NCI-H2107 treated with DMSO at 0.1 percent for 48 hours (cell line): ENCODE measurements at regions not wholly inside any gene's neighbourhood (a gene's known extent, or its start where the extent isn't known, plus 50 kb on each side); places are given as distances from the start of the nearest gene placed in this dataset.

Experiments
- DNase-seq: peaks from one replicate; lab custom pipeline; 2025; ENCODE audit not compliant: unreplicated experiment; lab: John Stamatoyannopoulos, UW

- DNase-seq: no peak
Measured at GRCh38 chr5:39992617-39993202, 567.9 kb upstream of the DAB2 start.

- no peak for DNase-seq
Measured at GRCh38 chr5:39986614-39987013, 561.8 kb upstream of the DAB2 start.

DNA sequence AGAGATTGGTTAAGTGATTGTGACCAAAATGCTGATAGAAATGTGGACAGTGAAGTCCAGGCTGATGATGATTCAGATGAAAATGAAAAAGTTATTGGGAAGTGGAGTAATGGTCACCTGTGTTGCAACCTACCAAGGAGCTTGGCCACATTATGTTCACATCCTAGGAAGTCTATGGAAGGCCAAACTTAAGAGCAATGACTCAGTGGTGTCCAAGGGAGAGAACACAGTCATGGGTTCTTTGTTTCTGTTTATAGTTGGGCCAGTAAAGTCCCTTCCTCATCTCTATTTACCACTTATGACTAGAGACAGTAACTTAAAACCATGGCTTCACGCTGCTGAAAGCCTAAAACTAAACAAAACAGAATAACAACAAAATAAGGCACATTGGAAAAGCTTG, 555.3 kb upstream of the DAB2 start:
- DNase-seq: no peak

- DNase-seq: no peak
Measured at GRCh38 chr5:39977066-39977655, 552.4 kb upstream of the DAB2 start.

- DNase-seq: no peak
Measured at GRCh38 chr5:39970117-39970798, 545.5 kb upstream of the DAB2 start.

- DNase-seq: no peak
Measured at GRCh38 chr5:39968381-39968780, 543.6 kb upstream of the DAB2 start.

DNA sequence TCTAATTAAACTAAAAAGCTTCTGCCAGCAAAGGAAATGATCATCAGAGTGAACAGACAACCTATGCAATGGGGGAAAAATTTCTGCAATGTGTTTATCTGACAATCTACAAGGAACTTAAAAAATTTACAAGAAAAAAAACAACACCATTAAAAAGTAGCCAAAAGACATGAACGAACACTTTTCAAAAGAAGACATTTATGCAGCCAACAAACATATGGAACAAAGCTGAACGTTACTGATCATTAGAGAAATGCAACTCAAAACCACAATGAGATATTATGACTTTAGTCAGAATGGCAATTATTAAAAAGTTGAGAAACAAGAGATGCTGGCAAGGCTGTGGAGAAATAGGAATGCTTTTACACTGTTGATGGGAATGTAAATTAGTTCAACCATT, 530.4 kb upstream of the DAB2 start:
- DNase-seq: no peak

GRCh38 chr5:39951070-39951469, 526.3 kb upstream of the DAB2 start:
- DNase-seq: no peak

GRCh38 chr5:39948867-39949468, 524.2 kb upstream of the DAB2 start:
- peak; percentile 37 for DNase-seq

DNA sequence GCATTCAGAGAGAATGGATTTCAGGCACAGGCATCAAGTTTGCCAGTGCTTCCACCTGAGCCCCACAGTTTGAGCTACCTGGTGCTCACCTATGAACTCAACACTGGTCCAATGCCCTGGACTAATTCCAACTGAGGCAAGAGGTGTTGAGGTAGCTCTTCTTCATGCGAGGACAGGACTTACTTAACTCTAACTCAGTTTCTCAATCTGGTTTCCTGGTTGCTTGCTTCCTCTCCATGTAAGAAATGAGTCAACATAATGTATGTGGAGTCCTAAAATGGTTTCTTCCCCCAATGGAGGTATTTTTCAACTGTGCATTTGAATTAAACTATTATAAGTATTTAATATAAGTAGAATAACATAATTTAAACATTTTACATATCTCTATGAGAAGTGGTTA, 523.6 kb upstream of the DAB2 start:
- no peak for DNase-seq

- no peak for DNase-seq
Measured at GRCh38 chr5:39947657-39948056, 522.9 kb upstream of the DAB2 start.

DNA sequence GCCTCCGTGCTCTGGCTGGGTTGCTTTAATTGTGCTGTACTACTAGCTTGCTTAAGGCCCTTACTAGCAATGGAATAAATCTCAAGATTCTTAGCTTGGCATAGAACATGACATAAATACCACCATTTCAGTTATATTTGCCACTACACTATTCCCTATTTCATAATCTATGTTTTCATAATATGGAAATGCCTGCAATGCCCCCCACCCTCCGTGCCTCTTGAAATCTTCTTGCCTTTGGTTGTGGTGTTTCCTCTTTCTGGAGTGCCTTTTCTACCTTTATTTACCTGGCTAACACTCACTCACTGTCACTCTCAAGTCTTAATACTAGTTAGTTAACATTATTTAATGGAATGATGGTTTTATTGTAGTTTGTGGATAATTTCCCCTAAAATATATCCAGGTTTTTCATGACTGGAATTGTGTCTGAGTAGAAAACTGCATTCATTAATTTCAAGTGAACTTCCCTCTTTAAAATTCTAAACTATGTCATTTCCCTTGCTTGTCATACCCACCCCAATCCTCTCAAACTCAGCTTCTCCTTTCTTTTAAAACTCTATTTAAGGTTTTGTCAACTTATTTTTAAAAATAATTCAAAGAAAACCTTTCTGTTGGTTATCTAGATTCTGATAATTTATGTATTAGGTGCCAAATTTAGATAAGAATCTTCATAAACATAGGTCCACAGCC, 521.7 kb upstream of the DAB2 start:
- no peak for DNase-seq

GRCh38 chr5:39945870-39946269, 521.1 kb upstream of the DAB2 start:
- no peak for DNase-seq

GRCh38 chr5:39943811-39944210, 519.0 kb upstream of the DAB2 start:
- no peak for DNase-seq

GRCh38 chr5:39942606-39943005, 517.8 kb upstream of the DAB2 start:
- DNase-seq: no peak

DNA sequence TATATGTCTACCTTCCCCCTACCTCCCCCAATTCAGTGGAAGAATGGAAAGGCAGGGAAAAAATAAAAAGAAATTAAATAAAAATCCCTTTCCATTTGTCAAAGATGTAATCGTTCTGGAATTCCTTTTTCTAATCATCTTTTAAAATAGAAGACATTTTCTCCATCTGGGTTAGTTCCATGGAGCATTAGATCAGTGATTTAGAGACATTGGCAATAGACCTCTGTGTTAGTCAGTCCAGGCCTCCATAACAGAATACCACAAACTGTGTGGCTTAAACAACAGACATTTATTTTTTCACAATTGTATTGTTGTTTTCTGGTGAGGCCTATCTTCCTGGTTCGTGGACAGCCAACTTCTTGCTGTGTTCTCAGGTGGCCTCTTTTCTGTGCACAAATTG, 516.6 kb upstream of the DAB2 start:
- no peak for DNase-seq

GRCh38 chr5:39934830-39935229, 510.1 kb upstream of the DAB2 start:
- DNase-seq: no peak

DNA sequence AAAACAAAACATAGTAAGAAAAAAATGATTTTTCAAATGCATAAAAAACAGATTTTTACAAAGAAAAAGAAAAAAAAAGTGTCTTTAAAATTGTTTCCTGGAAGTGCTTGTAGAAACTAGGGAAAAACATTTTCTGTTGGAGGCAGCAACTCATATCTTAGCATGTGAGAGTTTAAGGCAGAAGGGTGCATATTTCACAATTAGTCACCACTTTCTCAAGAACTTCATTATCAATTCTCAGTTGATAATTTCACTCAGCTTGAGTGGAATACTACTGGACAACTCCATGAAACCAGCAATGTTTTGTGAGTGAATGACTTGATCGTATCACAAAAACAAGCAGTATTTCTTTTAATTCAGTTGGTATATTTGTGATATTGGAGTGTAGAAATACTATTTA, 508.3 kb upstream of the DAB2 start:
- DNase-seq: no peak

DNA sequence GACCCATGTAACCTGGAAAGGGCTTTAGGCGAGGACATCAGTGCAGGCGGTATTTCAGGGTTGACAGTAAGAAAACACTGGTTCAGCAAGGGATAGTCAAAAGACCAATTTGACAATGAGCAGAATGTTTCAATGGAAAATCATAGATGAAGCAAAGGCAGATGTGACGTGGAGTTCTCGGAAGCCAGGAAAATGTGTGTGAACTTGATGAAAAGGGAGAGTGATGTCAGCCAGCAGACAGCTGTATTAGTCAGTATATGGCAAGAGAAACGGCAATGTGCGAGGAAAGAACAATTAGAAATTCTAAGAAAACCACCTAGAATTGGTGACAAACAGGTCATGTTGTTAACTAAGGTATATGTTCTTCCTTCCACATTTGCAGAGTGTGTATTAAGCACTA, 503.9 kb upstream of the DAB2 start:
- DNase-seq: no peak

DNA sequence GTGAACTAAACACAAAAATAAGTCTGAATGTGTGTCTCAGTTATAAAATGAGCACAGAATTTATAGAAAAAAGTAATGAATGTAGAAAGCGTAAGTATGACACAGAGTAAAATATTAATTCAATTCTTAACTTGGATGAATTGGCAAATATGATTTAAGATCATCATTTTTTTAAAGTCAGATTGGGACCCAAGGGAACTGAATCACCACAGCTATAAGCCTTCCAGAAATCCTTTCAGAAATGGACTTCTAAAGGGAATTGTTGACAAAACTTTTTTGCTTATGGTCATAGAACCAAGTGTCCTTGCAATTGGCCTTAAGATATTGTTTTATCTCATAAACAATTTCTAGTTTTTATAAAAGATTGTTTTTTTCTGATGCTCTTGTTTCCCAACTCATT, 495.1 kb upstream of the DAB2 start:
- no peak for DNase-seq

GRCh38 chr5:39912906-39913305, 488.1 kb upstream of the DAB2 start:
- no peak for DNase-seq
